Endothelial cell (in vitro differentiated cells): ENCODE measurements at regions not wholly inside any gene's neighbourhood (a gene's known extent, or its start where the extent isn't known, plus 50 kb on each side); places are given as distances from the start of the nearest gene placed in this dataset.

ENCODE experiments used
- DNase-seq: peaks from one replicate; pipeline ENCODE4 v3.0.0; 2021; ENCODE audit warnings: low spot score
- H3K27ac Mint-ChIP-seq: one replicate; pipeline ENCODE4 v1.8.0; 2021; ENCODE audit warnings: mixed read lengths, inconsistent platforms; ENCODE audit not compliant: unreplicated experiment
- H3K27me3 Mint-ChIP-seq: one replicate; pipeline ENCODE4 v1.8.0; 2021; ENCODE audit warnings: mild to moderate bottlenecking, moderate library complexity, mixed read lengths, inconsistent platforms; ENCODE audit not compliant: unreplicated experiment
- H3K36me3 Mint-ChIP-seq: one replicate; pipeline ENCODE4 v1.8.0; 2021; ENCODE audit warnings: mild to moderate bottlenecking, low read depth, mixed read lengths, inconsistent platforms; ENCODE audit not compliant: unreplicated experiment
- H3K4me1 Mint-ChIP-seq: one replicate; pipeline ENCODE4 v1.8.0; 2021; ENCODE audit warnings: mild to moderate bottlenecking, mixed read lengths, inconsistent platforms; ENCODE audit not compliant: unreplicated experiment
- H3K4me3 Mint-ChIP-seq: one replicate; pipeline ENCODE4 v1.8.0; 2021; ENCODE audit warnings: mild to moderate bottlenecking, mixed read lengths, inconsistent platforms; ENCODE audit not compliant: unreplicated experiment
- H3K9me3 Mint-ChIP-seq: one replicate; pipeline ENCODE4 v1.8.0; 2021; ENCODE audit warnings: mixed read lengths, inconsistent platforms; ENCODE audit not compliant: unreplicated experiment
- CTCF ChIP-seq: fragments of 200-600 bp; sonication (generic); IDR thresholded peaks from one replicate; pipeline ENCODE4 v1.5.0; 2021; ENCODE audit warnings: antibody characterized with exemption; ENCODE audit not compliant: unreplicated experiment

GRCh38 chr1:208951908-208952307 is 631.6 kb upstream of the CAMK1G start:
- Mint-ChIP-seq H3K27ac (no peak overlapping the region), H3K4me1 (peaks cover 2% of the 10 kb centered on the region), H3K36me3 (no peaks in the 10 kb centered on the region), H3K27me3 (peaks cover 2% of the 10 kb centered on the region), H3K9me3 (no peaks in the 10 kb centered on the region), H3K4me3 (no peak overlapping the region)
- TF ChIP-seq CTCF, result no peak
- DNase-seq, result no peak

GRCh38 chr1:208962867-208963266 is 620.6 kb upstream of the CAMK1G start:
- Mint-ChIP-seq H3K27ac (no peak overlapping the region), H3K4me3 (no peak overlapping the region), H3K9me3 (peaks cover 4% of the 10 kb centered on the region), H3K27me3 (peaks cover 3% of the 10 kb centered on the region), H3K4me1 (no peaks in the 10 kb centered on the region), H3K36me3 (no peaks in the 10 kb centered on the region)
- DNase-seq, result no peak
- TF ChIP-seq CTCF, result no peak

- TF ChIP-seq CTCF, result no peak
Observed at GRCh38 chr1:208965351-208965750, 618.2 kb upstream of the CAMK1G start.

GRCh38 chr1:208967334-208967733 is 616.2 kb upstream of the CAMK1G start:
- H3K9me3 Mint-ChIP-seq, result no peaks in the 10 kb centered on the region
- no peak for DNase-seq
- H3K4me1 Mint-ChIP-seq, result peaks cover 6% of the 10 kb centered on the region
- H3K27ac Mint-ChIP-seq, result no peak overlapping the region
- TF ChIP-seq CTCF, result no peak
- peaks cover 3% of the 10 kb centered on the region for H3K27me3 Mint-ChIP-seq
- no peaks in the 10 kb centered on the region for H3K36me3 Mint-ChIP-seq
- H3K4me3 Mint-ChIP-seq, result no peak overlapping the region

More at GRCh38 chr1:208965351-208965750, 618.2 kb upstream of the CAMK1G start:
- no peaks in the 10 kb centered on the region for H3K4me1 Mint-ChIP-seq
- no peaks in the 10 kb centered on the region for H3K9me3 Mint-ChIP-seq
- no peak overlapping the region for H3K4me3 Mint-ChIP-seq
- no peaks in the 10 kb centered on the region for H3K36me3 Mint-ChIP-seq
- H3K27me3 Mint-ChIP-seq, result peaks cover 3% of the 10 kb centered on the region
- no peak for DNase-seq
- no peak overlapping the region for H3K27ac Mint-ChIP-seq

GRCh38 chr1:208974717-208975116 is 608.8 kb upstream of the CAMK1G start:
- Mint-ChIP-seq H3K27me3 (no peaks in the 10 kb centered on the region), H3K9me3 (no peaks in the 10 kb centered on the region), H3K27ac (no peak overlapping the region), H3K4me3 (no peak overlapping the region), H3K4me1 (peaks cover 6% of the 10 kb centered on the region), H3K36me3 (no peaks in the 10 kb centered on the region)
- DNase-seq, result no peak
- no peak for TF ChIP-seq CTCF
